ENCODE measurements at regions not wholly inside any gene's neighbourhood (a gene's known extent, or its start where the extent isn't known, plus 50 kb on each side); places are given as distances from the start of the nearest gene placed in this dataset.
"Not testable (repeated sequence)": the region's sequence is repeated elsewhere in the genome, so short reads cannot be mapped to it uniquely, and the experiment has no call there.

- no peaks in the 10 kb centered on the region for H3K9me3 Mint-ChIP-seq
- H3K27me3 Mint-ChIP-seq (ENCODE audit: low read depth), result peaks cover 3% of the 10 kb centered on the region
- H3K4me1 Mint-ChIP-seq (ENCODE audit: low read depth), result no peaks in the 10 kb centered on the region
- H3K27ac Mint-ChIP-seq, result no peak overlapping the region
- H3K4me3 Mint-ChIP-seq, result no peak overlapping the region
- no peaks in the 10 kb centered on the region for H3K36me3 Mint-ChIP-seq (ENCODE audit: low read depth)
These were observed 67.6 kb upstream of the DCLK2 start for GRCh38 chr4:150010525-150011126.

- Mint-ChIP-seq H3K9me3 (no peaks in the 10 kb centered on the region), H3K4me1 (ENCODE audit: low read depth) (no peaks in the 10 kb centered on the region), H3K27ac (no peak overlapping the region), H3K27me3 (ENCODE audit: low read depth) (peaks cover 11% of the 10 kb centered on the region), H3K36me3 (ENCODE audit: low read depth) (no peaks in the 10 kb centered on the region), H3K4me3 (no peak overlapping the region)
These were observed 65.3 kb upstream of the DCLK2 start for GRCh38 chr4:150012851-150013360.

DNA sequence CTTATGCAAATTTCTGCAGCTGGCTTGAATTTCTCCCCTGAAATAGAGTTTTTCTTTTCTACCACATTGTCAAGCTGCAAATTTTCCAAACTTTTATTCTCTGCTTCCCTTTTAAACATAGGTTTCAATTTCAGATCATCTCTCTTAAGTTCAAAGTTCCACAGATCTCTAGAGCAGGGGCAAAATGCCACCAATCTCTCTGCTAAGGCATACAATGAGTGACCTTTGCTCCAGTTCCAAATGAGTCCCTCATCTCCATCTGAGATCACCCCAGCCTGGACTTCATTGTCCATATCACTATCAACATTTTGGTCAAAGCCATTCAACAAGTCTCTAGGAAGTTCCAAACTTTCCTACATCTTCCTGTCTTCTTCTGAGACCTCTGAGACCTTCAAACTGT is 62.3 kb upstream of the DCLK2 start:
- H3K27ac Mint-ChIP-seq; H3K36me3 Mint-ChIP-seq (ENCODE audit: low read depth); H3K4me1 Mint-ChIP-seq (ENCODE audit: low read depth); H3K9me3 Mint-ChIP-seq; H3K4me3 Mint-ChIP-seq: not testable (repeated sequence)
- peaks cover 18% of the 10 kb centered on the region for H3K27me3 Mint-ChIP-seq (ENCODE audit: low read depth)

DNA sequence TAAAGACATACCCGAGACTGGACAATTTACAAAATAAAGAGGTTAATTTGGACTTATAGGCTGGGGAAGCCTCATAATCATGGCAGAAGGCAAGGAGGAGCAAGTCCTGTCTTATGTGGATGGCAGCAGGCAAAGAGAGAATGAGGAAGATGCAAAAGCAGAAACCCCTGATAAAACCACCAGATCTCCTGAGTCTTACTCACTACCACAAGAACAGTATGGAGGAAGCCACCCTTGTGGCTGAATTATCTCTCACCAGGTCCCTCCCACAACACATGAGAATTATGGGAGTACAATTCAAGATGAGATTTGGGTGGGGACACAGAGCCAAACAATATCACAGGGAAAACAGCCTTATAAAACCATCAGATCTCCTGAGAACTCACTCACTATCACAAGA is 61.6 kb upstream of the DCLK2 start:
- H3K27ac Mint-ChIP-seq; H3K9me3 Mint-ChIP-seq; H3K4me3 Mint-ChIP-seq; H3K4me1 Mint-ChIP-seq (ENCODE audit: low read depth); H3K36me3 Mint-ChIP-seq (ENCODE audit: low read depth): not testable (repeated sequence)
- peaks cover 18% of the 10 kb centered on the region for H3K27me3 Mint-ChIP-seq (ENCODE audit: low read depth)

DNA sequence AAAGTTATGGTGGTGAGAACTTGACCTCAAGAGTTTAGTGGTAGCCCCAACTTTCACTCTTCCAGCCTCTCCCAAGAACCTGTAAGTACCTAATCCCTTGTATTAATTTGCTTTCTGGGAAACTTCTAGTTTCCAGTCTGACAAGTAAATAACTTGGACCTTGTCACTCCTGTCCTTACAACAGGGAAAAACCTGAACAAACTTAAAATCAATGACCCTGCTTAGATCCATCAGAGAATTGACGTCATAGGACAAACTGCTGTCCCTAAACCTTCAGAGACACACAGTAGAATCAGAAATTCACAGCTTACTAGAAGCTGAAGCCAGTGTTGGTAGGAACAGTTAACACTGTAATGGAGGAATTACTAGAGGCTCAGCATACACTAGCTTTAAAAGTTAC is 60.0 kb upstream of the DCLK2 start:
- Mint-ChIP-seq H3K36me3 (ENCODE audit: low read depth) (no peaks in the 10 kb centered on the region), H3K27ac (no peak overlapping the region), H3K9me3 (no peaks in the 10 kb centered on the region), H3K27me3 (ENCODE audit: low read depth) (peaks cover 18% of the 10 kb centered on the region), H3K4me1 (ENCODE audit: low read depth) (no peaks in the 10 kb centered on the region), H3K4me3 (no peak overlapping the region)

DNA sequence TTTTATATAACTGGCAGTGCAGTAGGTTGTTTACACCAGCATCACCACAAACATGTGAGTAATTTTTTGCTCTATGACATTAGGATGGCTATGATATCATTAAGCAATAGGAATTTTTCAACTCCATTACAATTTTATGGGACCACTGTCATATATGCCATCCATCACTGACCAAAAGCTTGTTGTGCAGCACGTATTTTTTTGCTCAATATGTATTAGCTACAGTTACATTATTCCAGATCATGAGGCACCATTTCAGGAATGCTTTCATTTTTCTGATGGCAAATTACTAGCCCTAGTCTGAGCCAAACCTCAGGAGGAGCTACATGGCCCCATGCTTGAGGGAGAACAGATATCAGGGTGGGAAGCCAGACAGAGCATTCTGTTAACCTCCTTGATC is 56.8 kb upstream of the DCLK2 start:
- Mint-ChIP-seq H3K27ac (no peak overlapping the region), H3K36me3 (ENCODE audit: low read depth) (no peaks in the 10 kb centered on the region), H3K4me1 (ENCODE audit: low read depth) (no peaks in the 10 kb centered on the region), H3K4me3 (no peak overlapping the region), H3K27me3 (ENCODE audit: low read depth) (peaks cover 12% of the 10 kb centered on the region), H3K9me3 (peaks cover 6% of the 10 kb centered on the region)

DNA sequence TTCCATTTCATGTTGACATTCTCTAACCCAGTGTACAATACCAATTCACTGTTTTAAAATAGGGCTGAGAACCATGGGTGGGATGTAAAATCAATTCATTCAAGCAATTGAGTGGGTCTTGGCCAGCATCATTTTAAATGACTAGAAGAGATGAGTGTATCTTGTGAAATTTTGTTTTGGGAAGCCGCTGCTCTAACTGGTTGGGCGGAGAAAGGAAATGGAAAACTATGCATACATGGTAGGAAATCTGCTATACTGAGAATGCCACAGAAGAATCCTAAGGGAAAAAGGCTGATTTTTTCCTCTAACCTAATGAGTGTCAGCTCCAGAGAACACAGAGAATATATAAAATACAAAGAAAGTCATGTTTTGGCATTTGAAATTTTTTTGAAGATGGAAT is 54.8 kb upstream of the DCLK2 start:
- H3K27me3 Mint-ChIP-seq (ENCODE audit: low read depth), result peaks cover 7% of the 10 kb centered on the region
- no peaks in the 10 kb centered on the region for H3K36me3 Mint-ChIP-seq (ENCODE audit: low read depth)
- no peak overlapping the region for H3K4me3 Mint-ChIP-seq
- H3K9me3 Mint-ChIP-seq, result peaks cover 19% of the 10 kb centered on the region
- no peak overlapping the region for H3K27ac Mint-ChIP-seq
- no peaks in the 10 kb centered on the region for H3K4me1 Mint-ChIP-seq (ENCODE audit: low read depth)

DNA sequence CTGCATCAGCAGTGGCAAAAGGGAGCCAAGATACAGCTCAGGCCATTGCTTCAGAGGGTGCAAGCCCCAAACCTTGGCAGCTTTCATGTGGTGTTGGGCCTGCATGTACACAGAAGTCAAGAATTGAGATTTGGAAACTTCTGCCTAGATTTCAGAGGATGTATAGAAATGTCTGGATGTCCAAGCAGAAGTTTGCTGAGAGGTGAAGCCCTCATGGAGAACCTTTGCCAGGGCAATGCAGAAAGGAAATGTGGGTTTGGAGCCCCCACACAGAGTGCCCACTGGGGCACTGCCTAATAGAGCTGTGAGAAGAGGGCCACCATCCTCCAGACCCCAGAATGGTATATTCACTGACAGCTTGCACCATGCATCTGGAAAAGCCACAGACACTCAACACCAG is 51.3 kb upstream of the DCLK2 start:
- not testable (repeated sequence) for H3K27ac Mint-ChIP-seq; H3K4me3 Mint-ChIP-seq; H3K36me3 Mint-ChIP-seq (ENCODE audit: low read depth); H3K27me3 Mint-ChIP-seq (ENCODE audit: low read depth); H3K4me1 Mint-ChIP-seq (ENCODE audit: low read depth)
- peaks cover 19% of the 10 kb centered on the region for H3K9me3 Mint-ChIP-seq

Measured in T-helper 1 cell treated with Interleukin-12 subunit alpha and Interleukin-12 subunit beta and Interleukin-4 antibody, amounts not matched to agents 30 μg/mL and 1 μg/mL, for 36 hours (primary cell).